HG03066 (cell line): ENCODE measurements at regions not wholly inside any gene's neighbourhood (a gene's known extent, or its start where the extent isn't known, plus 50 kb on each side); places are given as distances from the start of the nearest gene placed in this dataset.
"Not testable (repeated sequence)": the region's sequence is repeated elsewhere in the genome, so short reads cannot be mapped to it uniquely, and the experiment has no call there.

ENCODE experiments used
- ATAC-seq: cut with Tn5 transposase; IDR thresholded peaks from one replicate; pipeline ENCODE4 v1.9.1; 2021; ENCODE audit warnings: low read depth; ENCODE audit not compliant: unreplicated experiment

DNA sequence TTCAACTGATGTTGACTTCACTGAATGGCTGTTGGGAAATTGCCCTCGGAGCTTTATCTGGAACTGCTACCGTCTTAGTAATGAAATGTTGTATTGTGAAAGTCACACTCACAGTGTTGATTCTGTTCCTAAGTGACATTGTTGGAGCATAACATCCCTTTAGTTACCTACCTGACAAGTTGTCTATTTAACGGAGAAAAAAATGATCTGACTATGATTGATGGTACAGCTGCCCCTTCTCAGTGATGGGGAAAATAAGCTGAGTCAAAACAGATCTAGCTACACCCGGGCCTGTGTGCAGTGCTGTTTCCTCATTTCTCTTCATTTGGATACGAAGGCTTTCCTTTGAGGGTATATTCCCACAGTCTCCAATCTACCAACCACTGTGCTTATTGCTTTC is 472.3 kb upstream of the BRINP3 start:
- ATAC-seq = no peak

DNA sequence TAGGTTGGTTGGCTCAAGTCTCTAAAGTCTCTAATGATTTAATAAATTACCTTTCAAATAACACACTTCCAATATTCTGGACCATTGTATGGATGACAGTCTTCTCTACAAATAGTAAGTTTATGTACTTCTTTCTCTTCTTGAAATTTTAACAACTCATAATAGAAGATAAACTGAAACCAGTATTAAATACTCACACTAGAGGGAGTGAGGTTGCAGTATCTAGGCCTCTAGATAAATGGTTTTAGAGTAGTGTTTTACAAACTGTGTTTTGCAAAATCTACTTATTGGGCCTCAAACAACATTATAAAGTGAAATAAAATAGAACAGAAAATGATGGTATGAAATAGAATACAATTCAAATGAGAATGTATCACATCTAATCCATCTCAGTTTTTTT is 479.9 kb upstream of the BRINP3 start:
- no peak for ATAC-seq

DNA sequence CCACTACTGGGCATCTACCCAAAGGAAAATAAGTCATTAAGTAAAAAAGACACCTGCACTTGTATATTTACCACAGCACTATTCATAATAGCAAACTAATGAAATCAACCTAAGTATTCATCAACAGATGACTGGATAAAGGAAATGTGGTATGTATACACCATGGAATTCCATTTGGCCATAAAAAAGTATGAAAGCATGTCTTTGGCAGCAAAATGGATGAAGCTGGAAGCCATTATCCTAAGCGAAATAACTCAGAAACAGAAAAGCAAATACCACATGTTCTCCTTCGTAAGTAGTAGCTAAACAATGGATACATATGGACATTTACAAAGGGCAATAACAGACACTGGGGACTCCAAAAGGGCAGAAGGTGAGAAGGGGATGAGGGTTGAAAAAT is 485.7 kb upstream of the BRINP3 start:
- no peak for ATAC-seq

DNA sequence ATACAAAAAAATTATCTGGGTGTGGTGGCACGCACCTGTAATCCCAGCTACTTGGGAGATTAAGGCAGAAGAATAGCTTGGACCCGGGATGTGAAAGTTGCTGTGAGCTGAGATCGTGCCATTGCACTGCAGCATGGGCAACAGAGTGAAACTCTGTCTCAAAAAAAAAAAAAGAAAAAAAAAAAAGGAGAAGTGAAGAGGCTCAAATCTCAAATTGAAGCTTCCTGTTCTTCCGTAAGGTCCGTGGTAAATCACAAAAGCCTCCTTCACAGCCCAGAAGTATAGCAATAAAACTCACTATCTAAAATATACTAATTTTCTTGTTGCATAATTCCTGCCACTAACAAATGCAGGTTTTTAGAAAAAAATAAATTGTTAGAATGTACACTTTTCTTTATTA is 498.2 kb upstream of the BRINP3 start:
- ATAC-seq = no peak

DNA sequence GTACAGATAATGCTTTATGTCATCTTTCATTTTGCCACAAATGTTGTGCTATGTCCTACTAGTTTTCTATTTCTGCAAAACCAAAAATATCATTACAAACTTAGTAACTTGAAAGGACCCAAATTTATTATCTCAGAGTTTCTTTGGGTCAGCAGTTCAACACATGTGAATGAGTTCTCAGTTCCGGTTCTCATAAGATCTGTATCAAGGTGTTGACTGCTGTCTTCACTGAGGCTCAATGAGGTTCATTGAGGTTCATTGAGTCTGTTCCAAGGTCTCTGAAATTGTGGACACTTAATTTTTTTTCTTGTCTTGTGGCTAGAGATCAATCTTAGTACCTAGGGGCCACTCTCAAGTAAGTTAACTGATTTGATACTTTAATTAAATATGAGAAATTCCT is 525.1 kb upstream of the BRINP3 start:
- ATAC-seq = no peak

DNA sequence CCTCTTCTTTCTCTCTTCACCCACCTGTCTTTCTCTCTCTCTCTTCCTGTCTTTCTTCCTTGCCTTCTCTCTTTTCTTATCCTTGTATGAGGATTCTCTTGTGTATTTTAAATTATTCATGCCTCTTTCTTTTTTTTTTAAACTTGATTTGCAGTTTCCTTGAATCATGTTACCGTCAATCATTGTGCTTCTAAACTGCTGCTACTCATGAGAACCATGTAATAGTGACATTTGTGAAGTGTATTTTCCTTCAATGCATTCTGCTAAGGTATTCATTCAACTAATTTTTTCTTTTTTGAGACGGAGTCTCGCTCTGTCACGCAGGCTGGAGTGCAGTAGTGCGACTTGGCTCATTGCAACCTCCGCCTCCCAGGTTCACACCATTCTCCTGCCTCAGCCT is 539.1 kb upstream of the BRINP3 start:
- ATAC-seq = no peak

DNA sequence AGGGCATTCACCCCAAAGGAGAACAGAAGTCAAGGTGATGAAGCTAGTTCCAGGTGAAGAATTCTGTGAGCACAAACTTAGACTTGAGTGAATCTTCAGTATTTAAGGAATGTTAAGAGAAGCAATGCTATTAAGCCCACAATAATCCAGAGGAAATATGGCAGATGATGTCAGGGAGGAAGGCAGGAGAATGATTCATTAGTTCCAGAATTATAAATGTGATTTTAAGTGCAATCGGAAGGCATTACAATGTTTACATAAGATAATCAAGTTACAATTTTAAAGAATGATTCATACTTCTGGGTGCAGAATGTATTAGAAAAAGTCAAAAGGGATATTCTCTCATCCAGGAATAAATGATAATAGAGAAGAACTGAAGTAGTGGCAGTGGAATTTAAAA is 545.2 kb upstream of the BRINP3 start:
- ATAC-seq = no peak

DNA sequence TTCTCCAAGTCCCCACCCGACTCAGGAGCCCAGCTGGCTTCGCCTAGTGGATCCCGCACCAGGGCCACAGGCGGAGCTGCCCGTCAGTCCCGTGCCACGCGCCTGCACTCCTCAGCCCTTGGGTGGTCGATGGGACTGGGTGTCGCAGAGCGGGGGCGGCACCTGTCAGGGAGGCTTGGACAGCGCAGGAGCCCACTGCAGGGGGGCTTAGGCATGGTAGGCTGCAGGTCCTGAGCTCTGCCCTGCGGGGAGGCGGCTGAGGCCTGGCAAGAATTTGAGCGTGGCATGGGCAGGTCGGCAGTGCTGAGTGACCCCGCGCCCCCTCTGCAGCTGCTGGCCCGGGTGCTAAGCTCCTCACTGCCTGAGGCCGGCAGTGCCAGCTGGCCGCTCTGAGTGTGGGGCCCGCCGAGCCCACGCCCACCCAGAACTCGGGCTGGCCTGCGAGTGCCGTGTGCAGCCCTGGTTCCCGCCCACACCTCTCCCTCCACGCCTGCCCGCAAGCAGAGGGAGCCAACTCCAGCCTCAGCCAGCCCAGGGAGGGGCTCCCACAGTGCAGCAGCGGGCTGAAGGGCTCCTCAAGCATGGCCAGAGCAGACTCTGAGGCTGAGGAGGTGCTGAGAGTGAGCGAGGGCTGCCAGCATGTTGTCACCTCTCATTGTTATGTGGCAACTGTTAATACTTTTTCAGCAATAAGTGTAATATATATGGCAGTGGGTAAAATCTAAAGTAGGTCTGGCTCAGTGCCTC is 548.4 kb upstream of the BRINP3 start:
- no peak for ATAC-seq

DNA sequence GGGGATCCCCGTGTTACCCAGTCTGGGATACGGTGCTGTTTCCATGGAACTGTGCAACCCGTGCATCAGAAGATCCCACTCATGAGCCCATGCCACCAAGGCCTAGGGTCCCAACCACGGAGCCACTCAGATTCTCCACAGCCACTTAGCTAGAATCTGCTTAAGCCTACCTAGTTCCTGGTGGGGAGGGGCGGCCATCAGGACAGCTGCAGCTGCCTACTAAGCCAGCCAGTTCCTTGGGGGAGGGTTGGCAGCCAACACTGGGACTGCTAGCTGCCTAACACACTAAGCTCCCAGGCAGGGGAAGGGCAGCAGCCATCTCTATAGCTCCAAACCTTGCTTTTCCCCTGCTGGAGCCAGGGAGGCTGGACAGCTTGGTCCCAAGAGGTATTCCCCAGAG is 549.2 kb upstream of the BRINP3 start:
- ATAC-seq = no peak

DNA sequence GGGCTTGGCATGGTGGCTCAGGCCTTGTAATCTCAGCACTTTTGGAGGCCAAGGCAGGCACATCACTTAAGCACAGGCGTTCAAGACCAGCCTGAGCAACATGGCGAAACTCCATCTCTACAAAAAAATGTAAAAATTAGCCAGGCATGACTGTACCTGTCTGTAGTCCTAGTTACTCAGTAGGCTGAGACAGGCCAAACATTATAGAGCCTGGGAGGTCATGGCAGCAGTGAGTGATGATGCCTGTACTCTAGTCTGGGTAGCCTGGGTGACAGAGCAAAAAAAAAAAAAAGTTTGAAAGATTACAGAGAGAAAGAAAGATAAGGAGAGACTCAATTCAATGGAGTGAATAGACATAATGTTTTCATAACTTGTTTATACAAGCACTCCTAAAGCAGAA is 556.5 kb upstream of the BRINP3 start:
- no peak for ATAC-seq

DNA sequence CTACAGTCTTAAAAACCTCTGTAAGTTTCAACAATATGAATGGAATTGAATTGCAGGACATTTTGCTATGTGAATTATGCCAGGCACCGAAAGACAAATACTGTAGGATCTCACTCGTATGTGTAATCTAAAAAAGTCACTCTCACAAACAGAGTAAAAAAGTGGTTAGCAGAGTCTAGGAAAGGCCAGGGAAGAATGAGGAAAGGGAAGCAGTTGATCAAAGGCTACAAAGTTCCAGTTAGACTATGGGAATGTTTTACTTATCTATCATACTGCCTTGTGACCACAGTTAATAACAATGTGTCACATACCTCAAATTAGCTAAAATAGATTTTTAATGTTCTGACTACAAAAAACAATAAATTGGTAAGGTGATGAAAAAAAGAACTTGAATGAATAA is 565.4 kb upstream of the BRINP3 start:
- no peak for ATAC-seq

DNA sequence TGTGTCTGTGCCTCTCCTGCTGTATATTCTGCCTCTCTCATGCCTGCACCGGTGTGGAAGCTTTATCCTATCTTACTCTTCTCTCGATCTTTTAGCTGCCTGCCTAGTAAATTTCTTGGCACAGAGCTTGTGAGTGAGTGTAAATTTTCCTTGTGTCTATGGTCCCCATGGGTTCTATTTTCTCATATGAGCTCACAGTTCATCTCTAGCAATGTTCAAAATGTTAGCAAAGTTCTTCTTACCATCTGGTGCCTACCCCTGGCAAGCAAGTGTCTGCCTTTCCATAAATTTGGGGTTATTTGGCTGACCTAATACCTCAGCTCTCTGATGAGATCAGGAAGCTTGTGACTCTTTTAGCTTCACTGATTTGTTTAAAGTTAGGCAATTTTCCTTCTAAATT is 572.1 kb upstream of the BRINP3 start:
- no peak for ATAC-seq

DNA sequence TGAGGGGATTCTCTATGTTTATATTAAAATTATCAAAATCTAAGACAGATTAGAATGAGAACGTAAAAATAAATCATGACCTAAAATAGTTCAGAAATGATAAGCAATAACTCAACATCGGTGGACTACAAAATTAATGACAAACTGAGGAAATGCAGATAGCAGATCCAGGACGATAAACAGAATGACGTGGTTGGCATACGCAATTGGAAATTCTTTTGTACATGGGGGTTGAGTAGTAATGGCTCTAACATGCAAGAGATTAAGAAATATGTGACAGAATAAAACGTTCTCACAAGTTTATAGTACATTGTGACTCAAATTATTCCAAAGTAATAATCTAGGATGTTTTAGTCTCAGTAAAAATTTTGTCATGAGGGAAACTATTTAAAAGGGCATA is 575.2 kb upstream of the BRINP3 start:
- ATAC-seq = no peak

DNA sequence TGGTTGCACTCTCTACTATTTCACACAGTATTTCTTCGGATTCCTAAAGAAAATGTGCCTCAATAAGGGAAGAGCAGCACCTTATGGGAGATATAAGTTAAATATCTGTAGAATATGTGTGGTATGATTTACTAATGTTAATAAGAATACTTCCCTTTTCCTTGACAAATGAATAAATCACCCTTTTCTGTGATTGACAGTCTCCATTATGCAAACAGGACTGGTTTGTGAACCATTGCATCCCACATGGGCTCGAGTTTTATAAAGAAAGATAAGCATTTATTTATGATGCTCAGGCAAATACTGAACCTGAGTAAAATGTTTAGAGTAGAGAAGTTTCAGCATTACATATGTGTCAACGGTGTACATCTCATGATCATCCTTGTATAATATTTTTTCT is 587.7 kb upstream of the BRINP3 start:
- no peak for ATAC-seq

DNA sequence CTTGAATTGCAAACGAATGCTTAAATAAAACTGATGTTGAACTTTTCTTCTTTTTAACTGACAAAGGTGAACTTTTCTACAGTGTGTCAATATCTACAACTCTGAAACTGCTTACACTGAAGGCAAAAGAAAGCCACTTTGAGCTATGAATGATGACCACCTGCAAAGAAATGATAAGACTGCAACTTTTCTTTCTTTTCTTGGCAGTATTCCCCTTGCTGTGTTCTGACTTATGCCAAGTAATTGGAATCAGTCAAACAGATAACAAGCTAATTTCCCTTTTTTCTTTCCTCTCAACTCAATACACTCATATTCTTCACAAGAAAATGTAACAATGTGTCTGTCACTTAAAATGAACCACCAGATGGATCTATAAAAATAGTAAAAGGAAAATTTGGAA is 588.1 kb upstream of the BRINP3 start:
- ATAC-seq = no peak

DNA sequence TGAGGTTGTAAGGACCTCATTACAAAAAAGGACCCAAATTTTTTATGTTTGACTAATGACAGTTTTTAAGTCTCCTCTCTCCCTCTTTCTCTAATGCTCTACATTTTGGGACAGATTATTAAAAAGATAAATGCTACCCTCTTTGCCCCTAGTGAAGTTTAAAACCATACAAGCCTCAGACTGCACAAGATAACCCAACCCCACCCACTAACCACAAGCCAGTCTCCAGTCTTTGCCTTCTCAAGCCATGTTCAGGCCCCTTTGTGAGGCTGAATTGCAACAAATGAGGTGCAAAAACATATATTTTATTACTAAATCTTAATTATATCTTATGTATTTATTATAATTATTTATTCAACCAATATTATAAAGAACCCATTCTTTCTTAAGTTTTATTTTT is 597.2 kb upstream of the BRINP3 start:
- no peak for ATAC-seq

DNA sequence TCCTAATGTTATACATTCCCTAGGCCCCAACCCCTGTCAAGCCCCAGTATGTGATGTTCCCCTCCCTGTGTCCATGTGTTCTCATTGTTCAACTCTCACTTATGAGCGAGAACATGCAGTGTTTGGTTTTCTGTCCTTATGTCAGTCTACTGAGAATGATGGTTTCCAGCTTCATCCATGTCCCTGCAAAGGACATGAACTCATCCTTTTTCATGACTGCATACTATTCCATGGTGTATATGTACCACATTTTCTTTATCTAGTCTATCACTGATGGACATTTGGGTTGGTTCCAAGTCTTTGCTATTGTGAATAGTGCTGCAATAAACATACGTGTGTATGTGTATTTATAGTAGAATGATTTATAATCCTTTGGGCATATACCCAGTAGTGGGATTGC is 605.4 kb upstream of the BRINP3 start:
- not testable (repeated sequence) for ATAC-seq

DNA sequence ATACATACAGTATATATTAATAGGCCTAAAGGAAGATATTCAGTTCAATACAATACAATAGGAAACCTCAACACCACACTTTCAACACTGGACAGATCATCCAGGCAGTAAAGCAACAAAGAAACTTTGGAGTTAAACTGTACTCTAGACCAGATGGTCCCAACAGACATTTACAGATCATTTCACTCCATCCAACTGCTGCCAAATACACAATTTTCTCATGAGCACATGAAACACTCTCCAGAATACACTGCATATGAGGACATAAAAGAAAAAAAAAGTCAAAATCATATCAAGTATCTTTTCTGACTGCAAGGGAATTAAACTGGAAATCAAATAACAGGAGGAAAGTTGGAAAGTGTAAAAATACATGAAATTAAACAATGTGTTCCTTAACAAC is 607.5 kb upstream of the BRINP3 start:
- ATAC-seq = no peak

DNA sequence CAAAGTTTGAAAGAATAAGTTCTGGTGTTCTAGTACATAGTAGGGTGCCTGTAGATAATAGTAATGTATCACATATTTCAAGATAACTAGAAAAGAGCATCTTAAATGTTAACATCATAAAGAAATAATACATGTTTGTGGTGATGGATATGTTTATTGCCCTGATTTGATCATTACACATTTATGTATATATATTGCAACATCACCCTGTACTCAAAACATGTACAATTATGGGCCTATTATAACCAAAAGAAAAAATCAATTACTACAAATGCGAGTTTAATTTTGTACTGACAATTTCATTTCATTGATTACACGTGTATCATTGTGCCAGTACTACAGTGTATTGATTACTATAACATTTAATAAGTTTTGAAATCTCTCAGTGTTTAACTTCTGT is 609.2 kb upstream of the BRINP3 start:
- ATAC-seq = no peak

DNA sequence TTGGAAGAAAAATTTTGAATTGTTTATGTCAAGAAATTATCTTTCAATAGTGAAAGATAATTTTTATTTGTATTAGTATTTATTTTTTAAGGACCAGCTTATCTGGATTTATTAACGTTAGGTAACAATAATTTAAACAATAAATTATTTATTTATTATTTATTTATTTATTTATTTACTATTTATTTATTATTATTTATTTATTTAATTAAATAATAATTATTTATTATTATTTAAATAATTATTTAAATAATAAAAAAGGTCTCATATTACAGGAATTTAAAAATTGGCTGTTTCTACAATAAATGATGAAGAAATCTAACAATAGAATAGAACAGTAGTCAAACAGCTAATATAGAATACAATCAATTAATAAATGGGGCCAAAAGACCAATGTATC is 618.7 kb upstream of the BRINP3 start:
- no peak for ATAC-seq

DNA sequence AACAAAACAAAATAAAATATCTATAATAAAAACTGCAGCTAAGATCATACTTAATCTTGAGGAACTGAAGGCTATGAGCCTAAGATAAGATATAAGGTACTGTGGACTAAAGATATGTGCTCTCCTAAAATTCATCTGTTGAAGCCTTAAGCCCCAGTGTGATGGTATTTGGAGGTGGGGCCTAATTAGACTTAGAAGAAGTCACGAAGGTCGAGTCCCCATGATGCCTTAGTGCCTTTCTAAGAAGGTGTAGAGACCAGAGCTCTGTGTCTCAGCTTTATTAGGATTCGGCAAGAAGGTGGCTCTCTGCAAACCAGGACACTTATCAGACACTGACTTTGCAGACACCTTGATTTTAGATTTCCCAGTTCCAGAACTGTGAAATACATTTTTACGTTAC is 622.0 kb upstream of the BRINP3 start:
- ATAC-seq = no peak

DNA sequence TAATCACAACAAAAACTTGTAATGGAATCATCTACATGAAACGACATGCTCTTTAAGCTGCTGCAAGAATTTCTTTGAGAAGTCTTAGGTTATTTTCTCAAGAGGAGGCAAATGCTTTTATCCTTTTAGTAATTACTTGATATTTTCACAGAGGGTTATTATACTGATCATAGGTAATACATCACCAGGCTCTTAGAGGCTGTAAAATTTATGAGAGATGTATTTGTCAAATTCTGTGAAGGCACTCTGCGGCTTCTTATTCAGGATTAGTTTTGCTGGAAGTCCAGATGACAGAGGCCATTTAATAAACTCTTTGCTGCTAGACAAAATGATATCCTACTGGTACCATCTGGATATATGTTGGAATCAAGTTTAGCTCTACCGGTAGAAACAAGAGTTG is 624.3 kb upstream of the BRINP3 start:
- ATAC-seq = no peak

DNA sequence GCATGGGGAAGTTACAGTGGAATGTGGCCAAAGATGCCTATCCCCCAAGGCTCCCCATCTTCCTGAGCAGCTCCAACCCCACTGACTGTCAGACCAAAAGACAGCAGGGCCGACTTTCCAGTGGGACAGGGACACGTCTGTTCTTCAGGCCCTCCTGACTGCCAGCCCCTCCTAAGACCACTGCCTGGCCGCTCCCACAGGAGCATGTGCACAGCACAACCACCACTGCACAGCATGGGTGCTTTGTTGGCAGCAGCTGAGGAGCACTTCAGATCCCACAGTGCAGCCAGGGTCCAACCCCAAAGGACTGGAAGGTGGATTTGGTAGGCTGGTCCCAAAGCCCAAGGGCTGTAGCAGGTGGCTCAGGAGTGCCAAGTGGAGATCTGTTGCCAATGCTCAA is 648.3 kb upstream of the BRINP3 start:
- no peak for ATAC-seq
